HG03575 (cell line): ENCODE measurements at regions not wholly inside any gene's neighbourhood (a gene's known extent, or its start where the extent isn't known, plus 50 kb on each side); places are given as distances from the start of the nearest gene placed in this dataset.
"Not testable (repeated sequence)": the region's sequence is repeated elsewhere in the genome, so short reads cannot be mapped to it uniquely, and the experiment has no call there.

Experiments used
- ATAC-seq: cut with Tn5 transposase; IDR thresholded peaks from one replicate; pipeline ENCODE4 v1.9.1; 2021; ENCODE audit not compliant: unreplicated experiment, insufficient number of reproducible peaks, low FRiP score; ENCODE audit errors: extremely low read depth

DNA sequence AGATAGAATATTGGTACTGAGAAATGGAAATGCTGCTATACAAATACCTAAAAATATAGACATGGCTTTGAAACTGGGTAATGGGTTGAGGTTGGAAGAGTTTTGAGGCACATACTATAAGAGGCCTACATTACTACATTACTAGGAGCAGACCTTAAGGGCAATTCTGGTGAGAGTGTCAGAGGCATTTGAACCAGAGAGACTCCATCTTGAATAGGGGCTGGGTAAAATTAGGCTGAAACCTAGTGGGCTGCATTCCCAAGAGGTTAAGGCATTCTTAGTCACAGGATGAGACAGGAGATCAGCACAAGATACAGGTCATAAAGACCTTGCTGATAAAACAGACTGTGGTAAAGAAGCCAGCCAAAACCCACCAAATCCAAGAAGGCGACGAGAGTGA, 104.6 kb upstream of the ADRA1B start:
- ATAC-seq, result no peak

GRCh38 chr5:159812759-159813158, 103.5 kb upstream of the ADRA1B start:
- not testable (repeated sequence) for ATAC-seq

DNA sequence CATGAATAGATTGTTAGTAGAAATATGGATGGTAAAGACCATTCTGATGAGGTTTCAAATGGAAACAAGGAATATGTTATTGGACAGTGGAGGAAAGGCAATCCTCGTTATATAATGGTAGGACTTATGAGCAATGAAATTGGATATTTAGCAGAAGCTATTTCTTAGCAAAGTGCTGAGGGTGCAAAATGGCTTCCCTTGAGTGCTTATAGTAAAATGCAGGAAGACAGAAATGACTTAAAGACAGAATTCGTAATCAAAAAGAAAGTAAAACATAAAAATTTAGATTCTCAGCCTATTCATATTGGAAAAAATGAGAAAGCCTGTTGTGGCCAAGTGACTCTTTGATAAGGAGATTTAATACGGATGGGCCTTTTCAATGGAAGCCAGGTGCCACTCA, 102.1 kb upstream of the ADRA1B start:
- no peak for ATAC-seq

DNA sequence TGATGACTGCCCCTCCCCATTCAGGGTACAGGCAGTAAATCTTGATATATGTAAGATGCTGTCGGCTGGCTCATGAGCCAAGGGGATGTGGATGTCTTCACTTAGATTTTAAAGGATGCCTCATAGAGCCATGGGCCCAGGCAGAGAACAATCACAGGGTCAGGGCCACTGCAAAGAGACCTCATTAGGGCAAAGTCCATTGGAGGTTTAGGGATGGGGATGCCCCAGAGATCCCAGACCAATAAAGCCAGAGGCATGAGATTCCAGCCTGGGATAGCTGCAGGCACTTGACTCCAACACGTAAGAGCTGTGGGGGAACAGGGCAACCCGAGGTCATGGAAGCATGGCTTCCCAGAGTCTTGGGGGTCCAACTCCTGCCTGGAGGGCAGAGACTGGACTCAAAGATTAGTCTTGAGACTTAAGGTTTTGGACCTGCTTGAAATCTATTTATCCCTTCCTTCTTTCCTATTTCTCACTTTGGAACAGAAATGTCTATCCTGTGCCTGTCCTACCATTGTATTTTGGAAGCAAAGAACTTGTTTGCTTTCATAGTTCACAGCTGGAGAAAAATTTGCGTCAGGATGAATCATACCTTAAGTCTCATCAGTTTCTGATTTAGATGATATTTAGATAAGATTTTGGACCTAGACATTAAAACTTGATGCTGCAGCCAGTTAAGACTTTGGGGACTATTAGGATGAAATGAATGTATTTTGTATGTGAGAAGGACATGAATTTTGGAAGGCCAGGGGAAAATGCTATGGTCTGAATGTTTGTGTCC, 101.3 kb upstream of the ADRA1B start:
- ATAC-seq, result no peak

DNA sequence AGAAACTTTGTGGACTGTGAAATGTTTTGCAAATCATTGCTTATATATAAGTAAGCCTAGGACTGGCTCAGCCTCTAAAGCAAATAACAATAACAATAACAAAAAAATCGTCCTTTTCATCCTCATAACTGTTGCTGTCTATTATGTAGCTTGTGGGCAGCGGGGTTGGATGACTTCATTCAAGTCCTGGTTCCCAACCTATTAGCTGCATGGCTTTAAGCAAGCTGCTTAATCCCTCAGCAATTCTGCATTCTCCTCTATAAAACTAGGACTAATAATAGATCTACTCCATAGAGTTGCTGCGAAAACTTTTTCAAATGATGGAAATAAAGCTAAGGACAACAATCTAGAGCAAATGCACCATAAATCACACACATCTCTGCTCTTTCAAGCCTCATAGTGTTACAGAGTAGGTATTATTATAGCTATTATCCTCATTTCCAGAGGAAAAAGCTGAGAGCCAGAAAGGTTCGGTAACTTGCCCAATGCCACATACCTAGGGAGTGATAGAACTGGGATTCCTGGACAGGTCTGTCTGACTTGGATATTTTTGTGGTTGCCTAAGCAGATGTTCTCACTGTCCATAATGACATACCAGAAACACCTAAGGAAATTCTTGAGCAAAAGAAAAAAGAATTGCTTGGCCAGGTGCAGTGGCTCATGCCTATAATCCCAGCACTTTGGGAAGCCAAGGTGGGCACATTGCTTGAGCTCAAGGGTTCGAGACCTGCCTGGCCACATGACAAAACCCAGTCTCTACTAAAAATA, 98.8 kb upstream of the ADRA1B start:
- no peak for ATAC-seq

- no peak for ATAC-seq
These were observed 96.5 kb upstream of the ADRA1B start for GRCh38 chr5:159819591-159820411.

DNA sequence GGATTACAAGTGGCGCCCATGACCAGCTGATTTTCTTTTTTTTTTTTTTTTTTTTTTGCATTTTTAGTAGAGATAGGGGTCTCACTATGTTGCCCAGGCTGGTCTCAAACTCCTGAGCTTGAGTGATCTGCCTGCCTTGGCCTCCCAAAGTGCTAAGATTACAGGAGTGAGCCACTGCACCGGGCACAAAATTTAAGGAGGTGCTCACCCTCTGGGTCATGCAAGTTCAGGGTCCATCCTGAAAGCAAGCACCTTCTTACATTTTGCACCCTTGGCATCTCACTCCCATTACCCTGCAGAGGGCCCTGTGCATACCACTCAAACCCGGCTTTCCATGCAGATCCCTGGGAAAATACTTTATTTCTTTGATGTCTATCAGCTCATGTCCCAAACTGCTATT, 95.6 kb upstream of the ADRA1B start:
- no peak for ATAC-seq

DNA sequence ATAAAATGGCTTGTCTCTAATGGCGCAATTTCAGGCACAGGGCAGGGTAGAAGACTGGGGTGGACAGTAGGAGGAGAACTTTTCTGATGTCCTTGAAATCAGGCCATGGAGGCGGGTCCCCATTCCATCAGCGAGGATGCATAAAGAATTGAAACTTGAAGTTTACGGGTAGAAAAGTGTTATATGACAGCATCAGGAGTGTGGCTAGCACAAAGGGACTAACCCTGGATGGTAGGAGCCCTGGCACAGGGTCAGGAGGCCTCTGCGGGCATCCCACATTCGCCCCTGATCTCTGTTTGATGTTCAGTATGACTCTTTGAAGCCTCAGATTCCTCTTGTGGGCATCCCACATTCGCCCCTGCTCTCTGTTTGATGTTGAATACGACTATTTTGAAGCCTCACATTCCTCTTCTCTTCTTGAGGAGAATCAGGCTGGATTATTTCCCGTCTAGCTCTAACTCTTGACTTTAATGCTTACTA, 94.8 kb upstream of the ADRA1B start:
- ATAC-seq, result no peak

DNA sequence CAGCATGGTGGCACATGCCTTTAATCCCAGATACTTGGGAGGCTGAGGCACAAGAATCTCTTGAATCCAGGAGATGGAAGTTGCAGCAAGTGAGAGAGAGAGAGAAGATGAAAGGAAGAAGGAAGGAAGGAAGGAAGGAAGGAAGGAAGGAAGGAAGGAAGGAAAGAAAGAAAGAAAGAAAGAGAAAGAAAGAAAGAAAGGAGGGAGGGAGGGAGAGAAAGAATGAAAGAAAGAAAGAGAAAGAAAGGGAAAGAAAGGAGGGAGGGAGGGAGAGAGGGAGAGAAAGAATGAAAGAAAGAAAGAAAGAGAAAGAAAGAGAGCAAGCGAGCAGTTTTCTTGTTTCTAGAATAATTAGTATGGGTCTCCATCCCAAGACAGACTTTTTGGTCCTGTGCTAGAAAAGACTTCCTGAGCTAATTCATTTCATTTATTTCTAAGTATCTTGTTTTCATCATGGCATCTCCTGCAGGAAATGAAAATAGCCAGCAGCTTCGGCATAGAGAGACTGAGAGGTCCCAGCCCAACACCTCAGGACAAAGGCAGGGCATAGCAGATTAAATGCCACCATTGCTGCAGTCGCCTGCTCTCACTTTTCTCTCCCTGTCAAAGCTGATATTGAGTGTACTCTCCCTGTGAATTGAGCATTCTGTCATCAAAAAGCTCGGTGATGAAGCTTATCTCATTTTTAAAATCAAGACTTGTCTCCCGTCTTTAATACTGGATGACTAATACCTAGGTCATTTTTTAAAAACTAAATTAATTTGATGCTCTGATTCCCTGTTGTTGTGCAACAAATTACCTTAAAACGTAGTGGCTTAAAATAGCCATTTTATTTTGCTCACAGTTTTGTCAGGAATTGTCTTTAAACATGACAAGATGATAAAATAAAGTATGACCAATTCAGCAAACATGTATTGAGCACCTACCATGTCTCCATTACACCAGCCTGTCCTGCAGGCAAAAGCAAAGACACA, 91.8 kb upstream of the ADRA1B start:
- no peak for ATAC-seq

DNA sequence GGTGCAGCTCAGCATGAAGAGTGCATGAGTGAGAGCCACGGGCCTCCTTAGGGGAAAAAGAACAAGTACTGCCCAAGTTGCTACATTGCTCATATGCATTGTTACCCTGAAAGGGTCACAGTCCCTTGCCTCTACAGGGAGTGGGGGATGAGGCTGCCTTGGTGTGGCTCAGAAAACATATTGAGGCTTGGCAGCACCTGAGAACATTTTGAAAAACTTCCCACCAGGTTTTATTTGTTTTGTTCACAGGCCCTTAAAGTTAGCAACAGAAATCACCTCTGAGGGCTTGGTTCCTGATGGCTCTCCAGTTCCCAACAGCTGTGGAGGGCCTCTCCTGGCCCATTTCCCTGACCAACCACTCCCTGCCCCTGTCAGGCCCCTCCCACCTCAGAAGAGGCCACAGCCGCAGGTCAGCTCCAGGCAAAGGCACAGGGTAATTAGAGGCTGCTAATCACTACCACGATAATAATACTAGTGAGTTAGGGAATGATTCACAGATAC, 90.7 kb upstream of the ADRA1B start:
- no peak for ATAC-seq

GRCh38 chr5:159826351-159827214, 89.7 kb upstream of the ADRA1B start:
- ATAC-seq, result peak; percentile 93

DNA sequence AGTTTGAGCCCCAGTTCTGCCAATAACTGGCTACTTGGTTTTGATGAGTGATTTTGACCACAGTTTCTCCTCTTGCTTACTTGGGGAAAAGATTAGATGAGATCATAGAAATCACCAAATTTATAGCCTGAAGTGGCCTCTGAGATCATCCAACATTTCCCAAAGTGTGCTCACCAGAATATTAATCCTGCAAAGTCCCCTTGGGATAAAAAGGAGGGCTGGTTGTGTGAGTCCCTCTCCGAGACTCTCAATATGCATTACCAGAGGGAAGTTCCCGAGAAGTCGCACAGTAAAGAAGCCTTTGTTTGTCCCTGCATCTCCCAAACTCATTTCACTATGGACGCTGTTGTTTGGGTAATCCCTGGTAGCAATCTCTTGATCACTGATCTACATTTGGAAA, 88.4 kb upstream of the ADRA1B start:
- ATAC-seq, result no peak

- no peak for ATAC-seq
These were observed 84.2 kb upstream of the ADRA1B start for GRCh38 chr5:159832073-159832472.

DNA sequence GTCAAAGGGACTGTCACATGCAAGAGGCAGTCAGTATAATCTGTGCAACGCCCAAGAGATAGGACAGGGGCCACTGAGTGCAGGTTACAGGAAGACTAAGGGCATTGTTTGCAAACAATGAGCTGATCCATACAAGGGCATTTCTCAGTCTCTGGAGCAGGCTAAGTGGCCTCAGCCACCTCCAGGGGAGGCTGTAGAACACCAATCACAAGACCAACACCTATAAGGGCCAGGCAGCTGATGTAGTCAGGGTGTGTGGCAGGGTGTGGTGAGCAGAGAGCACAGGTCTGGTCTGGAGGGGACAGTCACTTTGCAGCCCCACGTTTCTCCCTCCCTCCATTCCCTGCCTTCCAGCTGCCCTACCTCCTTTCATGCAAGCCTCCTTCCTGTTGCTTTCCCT, 83.2 kb upstream of the ADRA1B start:
- ATAC-seq, result no peak

DNA sequence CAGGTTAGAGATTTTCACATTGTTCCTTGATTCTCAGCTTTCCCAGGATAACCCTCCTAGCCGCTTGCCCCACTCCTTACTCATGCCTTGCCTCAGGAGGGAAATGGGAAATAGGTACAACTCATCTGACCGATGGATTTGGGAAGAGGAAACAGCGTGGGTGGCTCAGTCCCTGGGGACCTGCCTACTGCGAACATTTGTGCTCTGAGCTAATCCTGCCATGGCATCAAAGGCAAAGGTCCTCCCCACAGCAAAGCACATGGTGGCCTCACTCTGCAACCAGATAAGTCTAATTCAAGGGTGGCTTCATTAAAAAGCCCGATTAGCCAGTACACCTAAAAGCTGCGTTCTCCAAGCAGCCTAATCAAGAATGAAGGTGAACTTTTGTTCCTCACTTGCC, 82.4 kb upstream of the ADRA1B start:
- no peak for ATAC-seq

GRCh38 chr5:159835548-159835947, 80.7 kb upstream of the ADRA1B start:
- ATAC-seq, result no peak

DNA sequence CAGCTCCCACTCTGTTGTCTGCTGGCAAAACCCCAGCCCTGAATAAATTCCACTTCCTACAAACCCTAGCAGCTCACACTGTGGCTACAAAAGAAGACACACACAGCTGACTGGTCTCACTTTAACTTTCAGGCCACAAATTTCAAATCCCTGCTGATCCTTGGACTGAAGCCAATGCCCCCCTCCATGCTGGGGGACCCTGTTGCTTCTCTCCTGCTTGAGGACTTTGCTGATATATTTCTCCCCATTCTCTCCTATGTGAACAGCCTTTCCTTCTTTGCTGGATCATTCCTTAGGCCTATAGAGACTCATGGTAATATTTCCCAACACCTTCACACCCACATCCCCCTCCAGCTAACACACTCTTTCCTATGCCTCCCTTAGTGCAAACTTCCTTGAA, 79.6 kb upstream of the ADRA1B start:
- no peak for ATAC-seq
